Body of pancreas (tissue), 4 donors: ENCODE measurements at regions not wholly inside any gene's neighbourhood (a gene's known extent, or its start where the extent isn't known, plus 50 kb on each side); places are given as distances from the start of the nearest gene placed in this dataset.

Experiments used
- ATAC-seq: fragments of 150-250 bp; one replicate; pipeline ENCODE4 v1.9.1; 2016
- DNase-seq, 4 donors: peaks; one replicate each; pipeline ENCODE4 v3.0.0-alpha.2; 2019
- H3K27ac ChIP-seq, 4 donors: fragments of 200-600 bp; sonication (generic); 1 replicate in 3 of 4; 2 replicates in 1 of 4; pipeline versions ENCODE4 v1.5.1 to v1.6.1; 2016 to 2019; ENCODE audit warnings: mild to moderate bottlenecking in 1 of 4, mixed read lengths in 1 of 4, moderate library complexity in 1 of 4
- H3K27me3 ChIP-seq, 2 donors: fragments of 200-600 bp; sonication (generic); one replicate each; pipeline ENCODE4 v1.6.0; 2016; ENCODE audit warnings: mild to moderate bottlenecking in 1 of 2
- H3K36me3 ChIP-seq, 2 donors: fragments of 200-600 bp; sonication (generic); replicated peaks in 1 of 2; 2 replicates each; pipeline ENCODE4 v1.5.1; 2016; ENCODE audit warnings: low read depth in 2 of 2; ENCODE audit not compliant: insufficient read depth in 1 of 2
- H3K4me1 ChIP-seq: fragments of 200-600 bp; sonication (generic); one replicate; pipeline ENCODE4 v1.6.0; 2016
- H3K4me3 ChIP-seq, 2 donors: fragments of 200-600 bp; sonication (generic); 1 replicate in 1 of 2; 2 replicates in 1 of 2; pipeline ENCODE4 v1.5.1; 2016 to 2019
- H3K9me3 ChIP-seq, 3 donors: fragments of 200-600 bp; sonication (generic); 1 replicate in 2 of 3; 2 replicates in 1 of 3; pipeline ENCODE4 v1.5.1; 2016
- POLR2A ChIP-seq, 3 donors: fragments of 450-650 bp; IDR thresholded peaks; one replicate each; pipeline ENCODE4 v1.6.1; 2016; ENCODE audit warnings: antibody characterized with exemption in 3 of 3, mild to moderate bottlenecking in 2 of 3
- WGBS, 2 donors: methylation state at CpG; one replicate each; pipeline ENCODE4 v1.1.5; 2017; 5-methylcytosine and 5-hydroxymethylcytosine counted together
- intact Hi-C: fragments of 100-400 bp; cut with DNase I; formaldehyde crosslinking; loops from one replicate; pipeline ENCODE4 v1.15.1; 2023
- TF ChIP-seq, protein P1 (sequence below), 7 experiments: fragments of 450-650 bp in 4 of 7; fragments of 200-600 bp in 3 of 7; sonication (generic) in 3 of 7; IDR thresholded peaks; one replicate each; pipeline ENCODE4 v1.5.1; 2016 to 2019; ENCODE audit warnings: antibody characterized with exemption in 7 of 7

DNA sequence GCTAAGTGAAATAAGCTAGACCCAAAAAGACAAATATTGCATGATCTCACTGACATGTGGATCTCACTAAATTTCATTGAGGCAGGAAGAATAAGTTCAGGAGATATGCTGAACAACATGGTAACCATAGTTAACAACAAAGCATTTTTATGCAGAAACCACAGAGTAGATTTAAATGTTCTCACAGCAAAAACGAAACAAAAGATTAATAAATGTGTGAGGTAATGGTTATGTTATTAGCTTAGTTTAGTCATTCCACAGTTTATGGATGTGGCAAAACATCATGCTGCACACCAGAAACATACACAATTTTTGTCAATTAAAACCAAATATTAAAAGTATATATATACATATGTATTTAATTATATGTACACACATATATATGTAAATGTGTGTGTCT, 765.8 kb downstream of the SLITRK5 start:
- Histone ChIP-seq H3K4me1 (no peaks in the 10 kb centered on the region), H3K27me3 (no peaks in the 10 kb centered on the region), H3K4me3 (no peak overlapping the region), H3K36me3 (no peaks in the 10 kb centered on the region), H3K27ac (no peak overlapping the region), H3K9me3 (no peaks in the 10 kb centered on the region)
- DNase-seq (no peak), ATAC-seq (no peak)
- 57 to 73% methylated on average over 1 of the region's 1 CpG for WGBS, 2 donors
- intact Hi-C loops, result no loop called here
- TF ChIP-seq POLR2A (IDR thresholded peaks at IDR 0.05), result no peak
- TF ChIP-seq, protein P1, sequence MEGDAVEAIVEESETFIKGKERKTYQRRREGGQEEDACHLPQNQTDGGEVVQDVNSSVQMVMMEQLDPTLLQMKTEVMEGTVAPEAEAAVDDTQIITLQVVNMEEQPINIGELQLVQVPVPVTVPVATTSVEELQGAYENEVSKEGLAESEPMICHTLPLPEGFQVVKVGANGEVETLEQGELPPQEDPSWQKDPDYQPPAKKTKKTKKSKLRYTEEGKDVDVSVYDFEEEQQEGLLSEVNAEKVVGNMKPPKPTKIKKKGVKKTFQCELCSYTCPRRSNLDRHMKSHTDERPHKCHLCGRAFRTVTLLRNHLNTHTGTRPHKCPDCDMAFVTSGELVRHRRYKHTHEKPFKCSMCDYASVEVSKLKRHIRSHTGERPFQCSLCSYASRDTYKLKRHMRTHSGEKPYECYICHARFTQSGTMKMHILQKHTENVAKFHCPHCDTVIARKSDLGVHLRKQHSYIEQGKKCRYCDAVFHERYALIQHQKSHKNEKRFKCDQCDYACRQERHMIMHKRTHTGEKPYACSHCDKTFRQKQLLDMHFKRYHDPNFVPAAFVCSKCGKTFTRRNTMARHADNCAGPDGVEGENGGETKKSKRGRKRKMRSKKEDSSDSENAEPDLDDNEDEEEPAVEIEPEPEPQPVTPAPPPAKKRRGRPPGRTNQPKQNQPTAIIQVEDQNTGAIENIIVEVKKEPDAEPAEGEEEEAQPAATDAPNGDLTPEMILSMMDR (IDR thresholded peaks at IDR 0.05), result no peak

DNA sequence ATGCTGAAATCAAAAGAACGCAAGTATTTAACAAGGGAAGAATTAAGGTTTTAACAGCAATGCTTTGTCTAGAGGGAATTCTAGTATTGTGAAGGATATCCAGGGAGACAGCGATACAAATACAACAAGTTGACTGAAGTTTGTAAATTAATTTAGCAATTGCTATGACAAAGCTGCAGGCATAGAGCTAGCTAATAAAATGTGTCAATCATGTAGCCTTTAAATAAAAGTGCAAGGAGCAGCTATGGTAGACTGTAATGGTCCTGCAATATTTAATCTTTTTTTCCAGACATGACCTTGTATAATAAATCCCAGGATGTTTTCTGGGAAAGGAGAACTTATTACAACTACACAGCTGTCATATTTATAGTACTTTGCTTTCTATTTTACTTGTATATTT, 779.3 kb downstream of the SLITRK5 start:
- DNase-seq (no peak), ATAC-seq (no peak)
- Histone ChIP-seq H3K27ac (no peak overlapping the region), H3K4me3 (no peak overlapping the region), H3K9me3 (no peaks in the 10 kb centered on the region), H3K4me1 (no peaks in the 10 kb centered on the region), H3K36me3 (no peaks in the 10 kb centered on the region), H3K27me3 (no peaks in the 10 kb centered on the region)
- 80 to 94% methylated on average over 2 of the region's 2 CpGs for WGBS, 2 donors
- TF ChIP-seq, protein P1 (IDR thresholded peaks at IDR 0.05), result no peak
- no peak for TF ChIP-seq POLR2A (IDR thresholded peaks at IDR 0.05)
- intact Hi-C loops, result no loop called here

DNA sequence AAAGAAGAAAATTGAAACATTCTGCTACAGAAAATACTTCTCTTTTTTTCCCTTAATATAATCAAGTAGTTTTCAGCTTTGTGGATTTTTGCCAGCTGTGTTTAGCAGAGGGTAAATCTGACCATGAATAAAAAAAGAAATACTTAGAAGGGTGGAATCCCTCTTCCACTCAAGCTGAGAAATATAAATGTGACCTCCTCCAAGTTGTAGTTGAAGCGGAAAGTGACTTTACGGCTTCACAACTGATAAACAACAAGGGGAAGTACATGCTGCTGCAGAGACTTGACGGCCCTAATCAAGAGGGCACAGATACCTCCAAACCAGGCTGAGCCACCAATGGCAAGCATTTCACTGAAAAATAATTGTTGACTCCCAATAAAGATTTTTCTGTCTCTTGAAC, 785.0 kb downstream of the SLITRK5 start:
- ATAC-seq, result no peak
- TF ChIP-seq POLR2A (IDR thresholded peaks at IDR 0.05), result no peak
- TF ChIP-seq, protein P1 (IDR thresholded peaks at IDR 0.05), result no peak
- WGBS, 2 donors, result 73 to 90% methylated on average over 3 of the region's 3 CpGs
- Histone ChIP-seq H3K36me3 (no peaks in the 10 kb centered on the region), H3K27me3 (no peaks in the 10 kb centered on the region), H3K9me3 (no peaks in the 10 kb centered on the region), H3K4me1 (no peaks in the 10 kb centered on the region), H3K27ac (no peak overlapping the region), H3K4me3 (no peak overlapping the region)
- intact Hi-C loops, result no loop called here
- no peak for DNase-seq

DNA sequence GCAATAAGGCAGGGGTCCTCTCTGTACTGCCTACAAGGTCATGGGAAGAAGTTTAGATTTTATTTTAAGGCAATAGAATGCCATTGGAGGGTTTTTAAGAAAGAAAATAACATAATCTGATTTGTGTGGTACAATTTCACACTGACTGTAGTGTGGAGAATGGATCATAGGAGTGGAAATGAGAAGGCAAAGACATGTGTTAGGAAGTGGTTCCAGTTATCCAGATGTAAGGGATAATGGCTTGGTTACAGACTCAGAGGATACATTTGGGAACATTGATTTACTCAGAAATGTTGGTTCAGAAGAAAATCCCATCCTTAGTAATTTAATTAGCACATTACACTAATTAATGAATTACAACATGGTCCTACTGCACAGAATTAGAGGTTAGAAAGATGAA, 788.2 kb downstream of the SLITRK5 start:
- H3K27ac ChIP-seq, result no peak overlapping the region

More for the DNA sequence above, 788.2 kb downstream of the SLITRK5 start:
- DNase-seq, result no peak
- H3K36me3 ChIP-seq, result no peaks in the 10 kb centered on the region
- H3K4me3 ChIP-seq, result no peak overlapping the region
- TF ChIP-seq, protein P1 (IDR thresholded peaks at IDR 0.05), result no peak
- no peaks in the 10 kb centered on the region for H3K27me3 ChIP-seq
- H3K4me1 ChIP-seq, result no peaks in the 10 kb centered on the region
- intact Hi-C loops, result no loop called here
- no peak for ATAC-seq
- H3K9me3 ChIP-seq, result no peaks in the 10 kb centered on the region
